HepG2 (cell line): ENCODE measurements at regions not wholly inside any gene's neighbourhood (a gene's known extent, or its start where the extent isn't known, plus 50 kb on each side); places are given as distances from the start of the nearest gene placed in this dataset.

Experiments
- ATAC-seq: fragments of 200-7000 bp; cut with Tn5 transposase; 3 replicates; pipeline ENCODE4 v1.9.1; 2020; ENCODE audit warnings: mild to moderate bottlenecking, moderate library complexity
- BruUV-seq: library from RNA; stranded (reverse); fragments of 400-500 nt; replicated peaks from 2 replicates; lab custom pipeline; 2021; lab: Mats Ljungman, UMichigan
- CTCF ChIA-PET: fragments of 300-600 bp; formaldehyde crosslinking; extraction: SDS; loops from one replicate; lab custom pipeline; 2021; ENCODE audit warnings: low total read pairs, inconsistent platforms, low intra/inter-chr PET ratio; lab: Yijun Ruan, JAX
- POLR2A ChIA-PET: fragments of 350-600 bp; sonication (Branson Sonifier 250); formaldehyde crosslinking; loops from one replicate; lab custom pipeline; 2020; ENCODE audit warnings: antibody characterized with exemption, inconsistent platforms; lab: Yijun Ruan, JAX
- DNase-seq: peaks from one replicate; pipeline ENCODE4 v3.0.0-alpha.2; 2015; ENCODE audit warnings: low spot score
- FAIRE-seq: peaks from 3 replicates; lab custom pipeline; 2011; peaks lifted over from hg19 to GRCh38; lab: Jason Lieb, UNC
- H2AFZ ChIP-seq: one replicate; pipeline ENCODE4 v1.6.1; 2011; ENCODE audit warnings: low read length, inconsistent platforms
- H3K27ac ChIP-seq: fragments of 300-600 bp; 3 replicates; pipeline ENCODE4 v1.8.0; 2011; ENCODE audit warnings: mixed run types, mild to moderate bottlenecking, mixed read lengths, low read length, inconsistent platforms; ENCODE audit not compliant: insufficient read depth; ENCODE audit errors: extremely low read length
- H3K27me3 ChIP-seq, 2 experiments: fragments of 200-600 bp in 1 of 2; 2 replicates in 1 of 2; 3 replicates in 1 of 2; pipeline versions ENCODE4 v1.6.0 to v1.8.0; 2011; ENCODE audit warnings: low read length in 2 of 2, mild to moderate bottlenecking in 2 of 2, moderate library complexity in 2 of 2, inconsistent platforms in 1 of 2; ENCODE audit not compliant: insufficient read depth in 2 of 2, control insufficient read depth in 1 of 2
- H3K36me3 ChIP-seq, 2 experiments: fragments of 200-600 bp in 1 of 2; replicated peaks in 1 of 2; 2 replicates in 1 of 2; 3 replicates in 1 of 2; pipeline versions ENCODE4 v1.5.1 to v1.8.0; 2011; ENCODE audit warnings: low read length in 2 of 2, inconsistent platforms in 1 of 2; ENCODE audit not compliant: insufficient read depth in 2 of 2, control insufficient read depth in 1 of 2
- H3K4me1 ChIP-seq: 2 replicates; pipeline ENCODE4 v1.5.1; 2012; ENCODE audit warnings: low read length, inconsistent platforms; ENCODE audit not compliant: insufficient read depth
- H3K4me2 ChIP-seq: 2 replicates; pipeline ENCODE4 v1.6.0; 2011; ENCODE audit warnings: low read depth, low read length, inconsistent platforms
- H3K4me3 ChIP-seq, 3 experiments: fragments of 200-600 bp in 1 of 3; sonication (generic), shearing (Covaris generic) in 1 of 3; replicated peaks in 1 of 3; 2 replicates each; pipeline ENCODE4 v1.5.1; 2011 to 2016; ENCODE audit warnings: low read length in 3 of 3, inconsistent platforms in 2 of 3, low read depth in 2 of 3, mild to moderate bottlenecking in 2 of 3, control low read depth in 1 of 3, mixed read lengths in 1 of 3; ENCODE audit not compliant: insufficient read depth in 1 of 3
- H3K79me2 ChIP-seq: one replicate; pipeline ENCODE4 v1.6.1; 2011; ENCODE audit warnings: low read length, inconsistent platforms; ENCODE audit not compliant: insufficient read depth
- H3K9ac ChIP-seq: 2 replicates; pipeline ENCODE4 v1.6.0; 2011; ENCODE audit warnings: mild to moderate bottlenecking, low read depth, low read length, inconsistent platforms; ENCODE audit not compliant: insufficient read depth
- H3K9me3 ChIP-seq: 2 replicates; pipeline ENCODE4 v1.5.1; 2012; ENCODE audit warnings: mild to moderate bottlenecking, low read length
- H4K20me1 ChIP-seq: 2 replicates; pipeline ENCODE4 v1.6.0; 2011; ENCODE audit warnings: inconsistent platforms, mild to moderate bottlenecking, low read length, moderate library complexity; ENCODE audit not compliant: insufficient read depth
- CAMTA2 ChIP-seq: sonication (generic); formaldehyde crosslinking; IDR thresholded peaks from 2 replicates; pipeline ENCODE4 v1.4.0; 2020; ENCODE audit warnings: mild to moderate bottlenecking, missing genetic modification reagents, borderline replicate concordance
- HOXD1 ChIP-seq: sonication (generic); formaldehyde crosslinking; IDR thresholded peaks from 2 replicates; pipeline ENCODE4 v1.5.0; 2020; ENCODE audit warnings: missing genetic modification reagents
- MXD4 ChIP-seq: IDR thresholded peaks from 2 replicates; pipeline ENCODE4 v1.6.1; 2016; ENCODE audit warnings: mild to moderate bottlenecking, missing biosample characterization, missing genetic modification reagents
- NAIF1 ChIP-seq: sonication (generic); formaldehyde crosslinking; IDR thresholded peaks from 2 replicates; pipeline ENCODE4 v1.5.0; 2020; ENCODE audit warnings: mild to moderate bottlenecking, missing genetic modification reagents, borderline replicate concordance
- PAX8 ChIP-seq: sonication (generic); formaldehyde crosslinking; IDR thresholded peaks from 2 replicates; pipeline ENCODE4 v1.8.0; 2022; ENCODE audit warnings: mild to moderate bottlenecking, missing genetic modification reagents, borderline replicate concordance
- RORA ChIP-seq: sonication (generic); formaldehyde crosslinking; IDR thresholded peaks from 2 replicates; pipeline ENCODE4 v1.5.0; 2020; ENCODE audit warnings: mild to moderate bottlenecking, missing genetic modification reagents, moderate library complexity
- TGIF2 ChIP-seq: IDR thresholded peaks from 2 replicates; pipeline ENCODE4 v1.6.1; 2016; ENCODE audit warnings: control low read depth, missing compliant biosample characterization
- ZNF234 ChIP-seq: sonication (generic); formaldehyde crosslinking; conservative IDR thresholded peaks from 2 replicates; pipeline ENCODE4 v1.5.1; 2020; ENCODE audit warnings: mild to moderate bottlenecking, missing genetic modification reagents
- ZNF256 ChIP-seq: sonication (generic); formaldehyde crosslinking; conservative IDR thresholded peaks from 2 replicates; pipeline ENCODE4 v1.4.0; 2020; ENCODE audit warnings: missing genetic modification reagents
- WGBS: methylation state at CpG from one replicate; pipeline ENCODE4 v1.1.6; 2017; ENCODE audit warnings: low lambda C conversion rate; 5-methylcytosine and 5-hydroxymethylcytosine counted together
- in situ Hi-C: cut with HindIII; loops from 2 replicates; pipeline ENCODE4 v1.10.0; 2017; ENCODE audit warnings: low pct_unique_long_range_greater_than_20kb; ENCODE audit not compliant: extremely low pct_ligation_motif_present
- intact Hi-C: fragments of 100-400 bp; cut with micrococcal nuclease; formaldehyde crosslinking; loops from one replicate; pipeline ENCODE4 v1.10.0; 2022; ENCODE audit not compliant: unreplicated experiment
- TF ChIP-seq, protein P1 (sequence below): sonication (generic); formaldehyde crosslinking; IDR thresholded peaks from 2 replicates; pipeline ENCODE4 v1.4.0; 2020; ENCODE audit warnings: missing genetic modification reagents, mild to moderate bottlenecking, borderline replicate concordance
- TF ChIP-seq, protein P2 (sequence below): sonication (generic); formaldehyde crosslinking; IDR thresholded peaks from 2 replicates; pipeline ENCODE4 v1.9.0; 2021; ENCODE audit warnings: missing genetic modification reagents, mild to moderate bottlenecking, borderline replicate concordance

GRCh38 chr3:23662079-23662617, 143.6 kb upstream of the UBE2E1 start:
- no peak for ATAC-seq
- ChIA-PET CTCF (no interaction called here), POLR2A (no interaction called here)
- H3K27ac ChIP-seq, result no peak overlapping the region
- peaks cover 1 to 37% of the 10 kb centered on the region in 2 experiments; a peak in 2 of 5 replicates for H3K27me3 ChIP-seq
- TF ChIP-seq ZNF234 (no peak), TGIF2 (CRISPR knock-in tag) (no peak), CAMTA2 (CRISPR knock-in tag) (no peak), ZNF256 (CRISPR knock-in tag) (no peak), PAX8 (CRISPR knock-in tag) (no peak), RORA (CRISPR knock-in tag) (no peak), MXD4 (CRISPR knock-in tag) (no peak), NAIF1 (CRISPR knock-in tag) (no peak), HOXD1 (CRISPR knock-in tag) (no peak)
- TF ChIP-seq, protein P1, sequence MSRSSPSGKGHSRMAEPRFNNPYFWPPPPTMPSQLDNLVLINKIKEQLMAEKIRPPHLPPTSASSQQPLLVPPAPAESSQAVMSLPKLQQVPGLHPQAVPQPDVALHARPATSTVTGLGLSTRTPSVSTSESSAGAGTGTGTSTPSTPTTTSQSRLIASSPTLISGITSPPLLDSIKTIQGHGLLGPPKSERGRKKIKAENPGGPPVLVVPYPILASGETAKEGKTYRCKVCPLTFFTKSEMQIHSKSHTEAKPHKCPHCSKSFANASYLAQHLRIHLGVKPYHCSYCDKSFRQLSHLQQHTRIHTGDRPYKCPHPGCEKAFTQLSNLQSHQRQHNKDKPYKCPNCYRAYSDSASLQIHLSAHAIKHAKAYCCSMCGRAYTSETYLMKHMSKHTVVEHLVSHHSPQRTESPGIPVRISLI, result no peak
- TF ChIP-seq, protein P2, sequence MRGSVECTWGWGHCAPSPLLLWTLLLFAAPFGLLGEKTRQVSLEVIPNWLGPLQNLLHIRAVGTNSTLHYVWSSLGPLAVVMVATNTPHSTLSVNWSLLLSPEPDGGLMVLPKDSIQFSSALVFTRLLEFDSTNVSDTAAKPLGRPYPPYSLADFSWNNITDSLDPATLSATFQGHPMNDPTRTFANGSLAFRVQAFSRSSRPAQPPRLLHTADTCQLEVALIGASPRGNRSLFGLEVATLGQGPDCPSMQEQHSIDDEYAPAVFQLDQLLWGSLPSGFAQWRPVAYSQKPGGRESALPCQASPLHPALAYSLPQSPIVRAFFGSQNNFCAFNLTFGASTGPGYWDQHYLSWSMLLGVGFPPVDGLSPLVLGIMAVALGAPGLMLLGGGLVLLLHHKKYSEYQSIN (CRISPR knock-in tag), result no peak
- no peaks in the 10 kb centered on the region for H3K79me2 ChIP-seq
- no peak overlapping the region for H3K4me3 ChIP-seq
- no peak overlapping the region for H2AFZ ChIP-seq
- H4K20me1 ChIP-seq, result no peaks in the 10 kb centered on the region
- no peaks in the 10 kb centered on the region for H3K4me1 ChIP-seq
- H3K36me3 ChIP-seq, result no peaks in the 10 kb centered on the region
- intact Hi-C loops, result no loop called here
- DNase-seq, result no peak
- in situ Hi-C loops, result no loop called here
- no peak for FAIRE-seq
- no peaks in the 10 kb centered on the region for H3K9me3 ChIP-seq
- H3K9ac ChIP-seq, result no peak overlapping the region
- BruUV-seq, result no TSS peak
- no peak overlapping the region for H3K4me2 ChIP-seq
- WGBS, result under 1% methylated on average over 9 of the region's 9 CpGs
